ENCODE measurements at regions not wholly inside any gene's neighbourhood (a gene's known extent, or its start where the extent isn't known, plus 50 kb on each side); places are given as distances from the start of the nearest gene placed in this dataset.

DNA sequence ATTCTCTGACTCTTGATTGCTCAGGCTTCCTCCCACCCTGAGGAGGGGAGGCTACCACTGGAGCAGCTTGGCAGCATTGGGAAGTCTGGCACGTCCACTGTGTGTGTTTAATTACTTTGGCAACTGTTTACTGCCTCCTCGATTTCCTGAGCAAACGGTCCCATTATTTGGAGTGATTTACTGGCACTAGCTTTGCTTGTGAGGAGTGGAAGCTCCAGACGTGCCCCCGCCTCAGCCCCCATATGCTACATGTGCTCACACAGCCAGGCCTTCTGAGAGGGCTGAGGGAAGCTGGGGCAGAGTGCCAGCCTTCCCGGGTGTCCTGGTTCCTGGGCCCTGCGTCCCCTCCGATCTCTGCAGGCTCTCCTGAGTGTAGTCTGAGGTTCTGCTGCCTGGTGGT is 306.2 kb downstream of the PTPRU start:
- no TSS peak for BruUV-seq (replicated peaks)

GRCh38 chr1:29541631-29542030 is 305.3 kb downstream of the PTPRU start:
- H2AFZ ChIP-seq (ENCODE audit: low read depth, low read length, poor library complexity, severe bottlenecking), result no peak overlapping the region
- CTCF ChIA-PET, result no interaction called here
- H3K9me3 ChIP-seq (ENCODE audit: control insufficient read depth in 1 of 2, insufficient read depth in 1 of 2, low read depth in 1 of 2, low read length in 2 of 2), result no peaks in the 10 kb centered on the region
- DNase-seq (ENCODE audit: low read depth, low spot score) (no peak), ATAC-seq (no peak)
- no peaks in the 10 kb centered on the region for H3K27me3 ChIP-seq (ENCODE audit: insufficient read depth, low read length)
- no peaks in the 10 kb centered on the region for H4K20me1 ChIP-seq (ENCODE audit: insufficient read depth)
- no peak overlapping the region for H3K4me3 ChIP-seq (replicated peaks in 1 of 2; ENCODE audit: low read depth in 1 of 2, low read length in 2 of 2)
- POLR2A ChIA-PET, result no interaction called here
- H3K4me1 ChIP-seq (ENCODE audit: control insufficient read depth in 1 of 2, insufficient read depth in 2 of 2, low read length in 2 of 2), result no peaks in the 10 kb centered on the region
- no peak overlapping the region for H3K27ac ChIP-seq (ENCODE audit: low read depth, low read length)
- no peaks in the 10 kb centered on the region for H3K79me2 ChIP-seq (ENCODE audit: insufficient read depth, low read length)
- no peak overlapping the region for H3K4me2 ChIP-seq (ENCODE audit: low read length)
- no peak for TF ChIP-seq SRF (IDR thresholded peaks at IDR 0.05; ENCODE audit: low read depth)
- no peak for TF ChIP-seq ELF1 (IDR thresholded peaks at IDR 0.05; ENCODE audit: borderline replicate concordance, low read depth)
- TF ChIP-seq CBX3 (IDR thresholded peaks at IDR 0.05; ENCODE audit: low read depth), result no peak
- TF ChIP-seq EZH2 (IDR thresholded peaks at IDR 0.05), result no peak
- TF ChIP-seq RAD21 (IDR thresholded peaks at IDR 0.05; ENCODE audit: low read depth), result no peak
- no peak for TF ChIP-seq SIN3A (IDR thresholded peaks at IDR 0.05; ENCODE audit: low read depth)
- no peak for TF ChIP-seq ZBTB33 (IDR thresholded peaks at IDR 0.05; ENCODE audit: extremely low read depth, insufficient replicate concordance, low read length)
- TF ChIP-seq CTCF (IDR thresholded peaks at IDR 0.05 in 2 of 3, conservative IDR thresholded peaks at IDR 0.05 in 1 of 3; ENCODE audit: borderline replicate concordance in 1 of 3, insufficient read depth in 1 of 3, low read depth in 2 of 3, low read length in 2 of 3), result no peak
- TF ChIP-seq CEBPB (IDR thresholded peaks at IDR 0.05; ENCODE audit: low read depth), result no peak
- no peak for TF ChIP-seq FOSL1 (IDR thresholded peaks at IDR 0.05; ENCODE audit: low read depth)
- no peak for TF ChIP-seq SP1 (IDR thresholded peaks at IDR 0.05; ENCODE audit: low read depth)
- TF ChIP-seq JUND (IDR thresholded peaks at IDR 0.05), result no peak
- no peak for TF ChIP-seq ATF3 (IDR thresholded peaks at IDR 0.05)
- TF ChIP-seq MAX (IDR thresholded peaks at IDR 0.05), result no peak
- intact Hi-C loops (cut with micrococcal nuclease), result no loop called here
- H3K9ac ChIP-seq (ENCODE audit: low read length), result no peak overlapping the region
- no peaks in the 10 kb centered on the region for H3K36me3 ChIP-seq (ENCODE audit: control insufficient read depth in 1 of 2, insufficient read depth in 2 of 2, low read length in 2 of 2)
- no peaks in the 10 kb centered on the region for H3K9me2 ChIP-seq (ENCODE audit: insufficient read depth)
- no TSS peak for BruUV-seq (replicated peaks)
- RAD21 ChIA-PET (ENCODE audit: low non-redundant PET in 1 of 2, low total read pairs in 2 of 2, uncharacterized antibody in 2 of 2, unreplicated experiment in 2 of 2), result no interaction called here

More for the DNA sequence above, 306.2 kb downstream of the PTPRU start:
- H3K79me2 ChIP-seq (ENCODE audit: insufficient read depth, low read length), result no peaks in the 10 kb centered on the region
- no peaks in the 10 kb centered on the region for H3K27me3 ChIP-seq (ENCODE audit: insufficient read depth, low read length)
- no peaks in the 10 kb centered on the region for H3K9me2 ChIP-seq (ENCODE audit: insufficient read depth)
- CTCF ChIA-PET, result no interaction called here
- H3K9ac ChIP-seq (ENCODE audit: low read length), result no peak overlapping the region
- no peak overlapping the region for H2AFZ ChIP-seq (ENCODE audit: low read depth, low read length, poor library complexity, severe bottlenecking)
- RAD21 ChIA-PET (ENCODE audit: low non-redundant PET in 1 of 2, low total read pairs in 2 of 2, uncharacterized antibody in 2 of 2, unreplicated experiment in 2 of 2), result no interaction called here
- no peaks in the 10 kb centered on the region for H3K36me3 ChIP-seq (ENCODE audit: control insufficient read depth in 1 of 2, insufficient read depth in 2 of 2, low read length in 2 of 2)
- DNase-seq (ENCODE audit: low read depth, low spot score) (no peak), ATAC-seq (no peak)
- H4K20me1 ChIP-seq (ENCODE audit: insufficient read depth), result no peaks in the 10 kb centered on the region
- no peaks in the 10 kb centered on the region for H3K9me3 ChIP-seq (ENCODE audit: control insufficient read depth in 1 of 2, insufficient read depth in 1 of 2, low read depth in 1 of 2, low read length in 2 of 2)
- intact Hi-C loops (cut with micrococcal nuclease), result no loop called here
- H3K4me1 ChIP-seq (ENCODE audit: control insufficient read depth in 1 of 2, insufficient read depth in 2 of 2, low read length in 2 of 2), result no peaks in the 10 kb centered on the region
- no peak overlapping the region for H3K4me3 ChIP-seq (replicated peaks in 1 of 2; ENCODE audit: low read depth in 1 of 2, low read length in 2 of 2)
- TF ChIP-seq RAD21 (IDR thresholded peaks at IDR 0.05; ENCODE audit: low read depth), result no peak
- TF ChIP-seq POLR2A (IDR thresholded peaks at IDR 0.05; ENCODE audit: borderline replicate concordance, extremely low read depth, insufficient read depth, insufficient read length), result no peak
- no peak for TF ChIP-seq TCF7L2 (IDR thresholded peaks at IDR 0.05; ENCODE audit: borderline replicate concordance, extremely low read depth, insufficient read depth, insufficient read length)
- no peak for TF ChIP-seq SP1 (IDR thresholded peaks at IDR 0.05; ENCODE audit: low read depth)
- no peak for TF ChIP-seq MAX (IDR thresholded peaks at IDR 0.05)
- no peak for TF ChIP-seq YY1 (IDR thresholded peaks at IDR 0.05; ENCODE audit: extremely low read depth, insufficient replicate concordance, low read depth, low read length)
- TF ChIP-seq POLR2AphosphoS5 (IDR thresholded peaks at IDR 0.05; ENCODE audit: low read depth, low read length), result no peak
- TF ChIP-seq SIN3A (IDR thresholded peaks at IDR 0.05; ENCODE audit: low read depth), result no peak
- TF ChIP-seq JUND (IDR thresholded peaks at IDR 0.05), result no peak
- TF ChIP-seq CEBPB (IDR thresholded peaks at IDR 0.05; ENCODE audit: low read depth), result no peak
- TF ChIP-seq ZNF274 (IDR thresholded peaks at IDR 0.05; ENCODE audit: low read depth, low read length), result no peak
- no peak overlapping the region for H3K27ac ChIP-seq (ENCODE audit: low read depth, low read length)
- POLR2A ChIA-PET, result no interaction called here
- no peak overlapping the region for H3K4me2 ChIP-seq (ENCODE audit: low read length)

Data from HCT116 (cell line).